Astrocyte of the cerebellum (primary cell): ENCODE measurements at regions not wholly inside any gene's neighbourhood (a gene's known extent, or its start where the extent isn't known, plus 50 kb on each side); places are given as distances from the start of the nearest gene placed in this dataset.

Experiments used
- DNase-seq: peaks from one replicate; pipeline ENCODE4 v3.0.0-alpha.2; 2011; ENCODE audit warnings: low read depth
- H3K4me3 ChIP-seq: 2 replicates; pipeline ENCODE4 v1.5.1; 2011; ENCODE audit warnings: mild to moderate bottlenecking, low read depth, low read length, moderate library complexity
- in situ Hi-C: cut with HindIII; loops from 2 replicates; pipeline ENCODE4 v1.10.0; 2017; ENCODE audit warnings: low sequenced_read_pairs
- TF ChIP-seq, protein P1 (sequence below): IDR thresholded peaks from 2 replicates; pipeline ENCODE4 v1.5.1; 2012; ENCODE audit warnings: low read length, low read depth, moderate library complexity, mild to moderate bottlenecking; ENCODE audit errors: missing control alignments

DNA sequence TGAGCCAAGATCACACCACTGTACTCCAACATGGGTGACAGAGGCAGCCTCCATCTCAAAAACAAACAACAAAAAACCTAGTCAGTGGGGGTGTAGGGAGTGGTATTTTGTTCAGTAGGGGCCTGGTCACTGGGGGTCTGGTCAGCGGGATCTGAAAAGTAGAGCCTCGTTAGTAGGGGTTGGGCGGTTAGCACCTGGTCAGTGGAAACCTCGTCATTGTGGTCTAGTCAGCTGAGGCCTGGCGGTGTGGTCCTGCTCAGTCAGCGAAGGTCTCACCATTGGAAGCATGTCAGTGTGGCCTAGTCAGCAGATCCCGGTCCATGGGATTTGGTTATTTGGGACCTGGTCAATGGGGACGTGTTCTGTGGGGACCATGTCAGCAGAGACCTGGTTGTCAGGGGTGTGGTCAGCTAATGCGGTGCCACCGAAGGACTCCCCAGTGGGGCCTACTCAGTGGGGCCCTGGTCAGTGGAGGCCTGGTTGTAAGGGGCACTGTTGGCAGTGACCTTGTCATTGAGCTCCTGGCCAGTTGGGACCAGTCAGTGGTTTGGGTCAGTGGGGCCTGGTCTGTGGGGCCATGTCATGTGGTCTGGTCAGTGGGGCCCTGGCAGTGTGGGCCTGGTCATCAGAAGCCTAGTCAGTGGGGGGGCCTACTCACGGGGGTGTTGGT is 63.0 kb upstream of the TPM4 start:
- in situ Hi-C loops: no loop called here
- no peak for DNase-seq
- TF ChIP-seq, protein P1, sequence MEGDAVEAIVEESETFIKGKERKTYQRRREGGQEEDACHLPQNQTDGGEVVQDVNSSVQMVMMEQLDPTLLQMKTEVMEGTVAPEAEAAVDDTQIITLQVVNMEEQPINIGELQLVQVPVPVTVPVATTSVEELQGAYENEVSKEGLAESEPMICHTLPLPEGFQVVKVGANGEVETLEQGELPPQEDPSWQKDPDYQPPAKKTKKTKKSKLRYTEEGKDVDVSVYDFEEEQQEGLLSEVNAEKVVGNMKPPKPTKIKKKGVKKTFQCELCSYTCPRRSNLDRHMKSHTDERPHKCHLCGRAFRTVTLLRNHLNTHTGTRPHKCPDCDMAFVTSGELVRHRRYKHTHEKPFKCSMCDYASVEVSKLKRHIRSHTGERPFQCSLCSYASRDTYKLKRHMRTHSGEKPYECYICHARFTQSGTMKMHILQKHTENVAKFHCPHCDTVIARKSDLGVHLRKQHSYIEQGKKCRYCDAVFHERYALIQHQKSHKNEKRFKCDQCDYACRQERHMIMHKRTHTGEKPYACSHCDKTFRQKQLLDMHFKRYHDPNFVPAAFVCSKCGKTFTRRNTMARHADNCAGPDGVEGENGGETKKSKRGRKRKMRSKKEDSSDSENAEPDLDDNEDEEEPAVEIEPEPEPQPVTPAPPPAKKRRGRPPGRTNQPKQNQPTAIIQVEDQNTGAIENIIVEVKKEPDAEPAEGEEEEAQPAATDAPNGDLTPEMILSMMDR: no peak
- H3K4me3 ChIP-seq: no peak overlapping the region

DNA sequence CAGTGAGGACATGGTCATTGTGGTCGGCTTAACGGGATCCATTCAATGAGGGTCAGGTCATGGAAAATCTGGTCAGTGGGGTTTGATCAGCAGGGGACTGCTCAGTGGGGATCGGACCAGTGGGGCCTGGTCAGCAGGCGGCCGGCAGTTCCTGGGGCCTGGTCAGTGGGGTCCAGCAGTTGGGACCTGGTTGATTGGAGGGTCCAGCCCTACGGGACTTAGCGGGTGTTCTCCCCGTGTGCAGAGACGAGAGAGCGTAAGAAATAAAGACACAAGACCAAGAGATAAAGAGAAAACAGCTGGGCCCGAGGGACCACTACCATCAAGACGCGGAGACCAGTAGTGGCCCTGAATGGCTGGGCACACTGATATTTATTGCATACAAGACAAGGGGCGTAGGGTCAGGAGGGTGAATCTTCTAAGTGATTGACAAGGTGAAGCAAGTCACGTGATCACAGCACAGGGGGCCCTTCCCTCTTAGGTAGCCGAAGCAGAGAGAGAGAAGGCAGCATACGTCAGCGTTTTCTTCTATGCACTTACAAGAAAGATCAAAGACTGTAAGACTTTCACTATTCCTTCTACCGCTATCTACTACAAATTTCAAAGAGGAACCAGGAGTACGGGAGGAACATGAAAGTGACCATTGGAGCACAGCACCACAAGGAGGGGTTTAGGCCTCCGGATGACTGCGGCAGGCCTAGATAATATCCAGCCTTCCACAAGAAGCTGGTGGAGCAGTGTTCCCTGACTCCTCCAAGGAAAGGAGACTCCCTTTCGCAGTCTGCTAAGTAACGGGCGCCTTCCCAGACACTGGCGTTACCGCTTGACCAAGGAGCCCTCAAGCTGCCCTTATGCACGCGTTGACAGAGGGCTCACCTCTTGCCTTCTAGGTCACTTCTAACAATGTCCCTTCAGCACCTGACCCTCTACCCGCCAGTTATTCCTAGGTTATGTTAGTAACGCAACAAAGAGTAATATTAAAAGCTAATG is 62.1 kb upstream of the TPM4 start:
- TF ChIP-seq, protein P1: no peak
- in situ Hi-C loops: no loop called here
- H3K4me3 ChIP-seq: no peak overlapping the region
- DNase-seq: no peak

DNA sequence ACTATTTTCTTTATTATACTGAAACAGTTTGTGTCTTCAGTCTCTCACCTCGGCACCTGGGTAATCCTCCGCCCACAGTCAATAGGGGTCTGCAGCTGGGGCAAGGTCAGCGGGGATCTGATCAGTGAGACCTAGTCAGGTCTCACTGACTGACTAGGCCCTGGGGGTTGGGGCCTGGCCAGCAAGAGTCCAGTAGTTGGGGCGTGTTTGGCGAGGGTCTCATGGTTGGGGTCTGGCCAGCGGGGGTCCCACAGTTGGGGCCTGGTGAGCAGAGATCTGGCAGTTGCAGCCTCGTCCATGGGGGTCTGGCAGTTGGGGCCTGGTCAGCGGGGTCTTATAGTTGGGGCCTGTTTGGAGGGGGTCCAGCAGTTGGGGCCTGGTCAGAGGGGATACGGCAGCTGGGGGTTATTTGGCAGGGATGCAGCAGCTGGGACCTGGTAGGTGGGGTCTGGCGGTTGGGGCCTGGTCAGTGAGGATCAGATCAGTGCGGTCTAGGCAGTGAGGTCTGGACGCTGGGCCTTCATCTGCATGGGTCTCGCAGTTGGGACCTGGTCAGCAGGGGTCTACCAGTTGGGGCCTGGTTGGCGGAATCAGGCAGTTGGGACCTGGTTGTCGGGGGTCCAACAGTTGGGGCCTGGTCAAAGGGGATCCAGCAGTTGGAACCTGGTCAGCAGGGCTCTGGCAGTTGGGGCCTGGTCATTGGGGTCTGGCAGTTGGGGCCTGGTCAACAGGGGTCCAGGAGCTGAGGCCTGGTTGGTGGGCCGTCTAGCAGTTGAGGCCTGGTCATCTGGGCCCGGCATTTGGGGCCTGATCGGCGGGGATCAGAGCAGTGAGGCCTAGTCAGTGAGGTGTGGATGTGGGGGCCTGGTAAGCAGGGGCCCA is 61.1 kb upstream of the TPM4 start:
- in situ Hi-C loops: no loop called here
- H3K4me3 ChIP-seq: no peak overlapping the region
- TF ChIP-seq, protein P1: no peak
- no peak for DNase-seq

DNA sequence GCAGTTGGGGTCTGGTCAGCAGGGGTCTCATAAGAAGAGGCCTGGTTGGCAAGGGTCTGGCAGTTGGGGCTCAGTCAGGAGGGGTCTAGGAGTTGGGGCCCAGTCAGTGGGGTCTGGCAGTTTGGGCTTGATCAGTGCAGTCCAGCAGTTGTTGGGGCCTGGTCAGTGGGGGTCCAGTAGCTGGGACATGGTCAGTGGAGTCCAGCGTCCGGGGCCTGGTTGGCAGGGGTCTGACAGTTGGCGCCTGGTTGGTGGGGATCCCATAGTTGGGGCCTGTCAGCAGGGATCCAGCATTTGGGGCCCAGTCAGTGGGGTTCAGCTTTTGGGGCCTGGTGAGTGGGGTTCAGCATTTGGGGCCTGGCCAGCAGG is 60.5 kb upstream of the TPM4 start:
- in situ Hi-C loops: no loop called here
- no peak overlapping the region for H3K4me3 ChIP-seq
- TF ChIP-seq, protein P1: no peak
- DNase-seq: no peak

DNA sequence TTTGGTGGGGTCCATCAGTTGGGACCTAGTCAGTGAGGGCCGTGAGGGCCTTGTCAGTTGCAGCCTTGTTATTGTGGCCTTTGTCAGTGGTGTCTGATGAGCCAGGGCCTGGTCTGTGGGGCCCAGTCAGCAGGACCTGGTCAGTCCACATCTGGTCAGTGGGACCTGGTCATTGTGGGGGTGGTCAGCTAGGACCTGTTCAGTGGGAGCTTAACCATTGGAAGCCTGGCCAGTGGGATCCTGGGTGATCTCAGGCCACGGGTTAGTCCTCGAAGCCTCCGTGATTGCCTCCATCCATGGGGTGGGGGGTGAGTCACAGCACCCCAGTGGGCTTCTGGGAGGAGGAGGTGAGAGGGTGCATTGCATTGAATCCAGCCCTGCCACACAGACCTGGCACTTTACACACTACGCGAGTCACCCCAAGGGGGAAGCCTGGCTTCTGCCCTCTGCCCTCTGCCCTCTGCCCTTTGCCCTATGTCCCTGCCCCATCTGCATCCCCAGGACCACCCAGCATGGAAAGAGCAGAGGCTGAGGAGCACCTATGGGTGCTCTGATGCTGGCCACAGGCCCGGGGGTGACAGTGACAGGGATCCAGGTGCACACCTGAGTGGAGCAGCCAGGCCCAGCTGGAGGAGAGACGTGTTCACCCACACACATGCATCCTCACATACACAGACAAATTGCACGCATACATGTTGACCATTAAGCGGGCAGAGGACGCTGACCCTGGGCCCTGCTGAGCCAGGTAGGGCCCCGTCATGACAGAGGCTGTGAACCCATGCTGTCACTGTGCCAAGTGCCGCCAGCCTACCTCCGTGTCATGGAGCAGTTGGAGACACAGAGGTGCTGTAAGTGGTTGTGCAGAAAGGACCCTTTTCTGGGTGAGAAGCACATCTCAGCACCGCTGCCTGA is 59.8 kb upstream of the TPM4 start:
- in situ Hi-C loops: no loop called here
- no peak for DNase-seq
- TF ChIP-seq, protein P1: no peak

More for the DNA sequence above, 59.8 kb upstream of the TPM4 start:
- no peak overlapping the region for H3K4me3 ChIP-seq
